SHP77 treated with DMSO at 0.1 percent for 48 hours (cell line): ENCODE measurements at regions not wholly inside any gene's neighbourhood (a gene's known extent, or its start where the extent isn't known, plus 50 kb on each side); places are given as distances from the start of the nearest gene placed in this dataset.
"Not testable (repeated sequence)": the region's sequence is repeated elsewhere in the genome, so short reads cannot be mapped to it uniquely, and the experiment has no call there.

Experiments
- DNase-seq: peaks from one replicate; lab custom pipeline; 2025; lab: John Stamatoyannopoulos, UW

- no peak for DNase-seq
Observed at GRCh38 chr21:38912789-38913119, 107.0 kb downstream of the ETS2 start.

- DNase-seq = no peak
Observed at GRCh38 chr21:38912102-38912629, 106.4 kb downstream of the ETS2 start.

GRCh38 chr21:38911484-38912101 is 105.9 kb downstream of the ETS2 start:
- no peak for DNase-seq

- DNase-seq = no peak
Observed at GRCh38 chr21:38910390-38911067, 104.8 kb downstream of the ETS2 start.

GRCh38 chr21:38909929-38910328 is 104.2 kb downstream of the ETS2 start:
- DNase-seq = no peak

GRCh38 chr21:38909109-38909508 is 103.4 kb downstream of the ETS2 start:
- DNase-seq = no peak

GRCh38 chr21:38908537-38908936 is 102.8 kb downstream of the ETS2 start:
- DNase-seq = no peak

GRCh38 chr21:38905752-38906151 is 100.0 kb downstream of the ETS2 start:
- peak; percentile 66 for DNase-seq

- peak; percentile 70 for DNase-seq
Observed at GRCh38 chr21:38905328-38905727, 99.6 kb downstream of the ETS2 start.

- no peak for DNase-seq
Observed at GRCh38 chr21:38903690-38904139, 98.0 kb downstream of the ETS2 start.

- no peak for DNase-seq
Observed at GRCh38 chr21:38902608-38903445, 97.1 kb downstream of the ETS2 start.

GRCh38 chr21:38900499-38900898 is 94.8 kb downstream of the ETS2 start:
- DNase-seq = no peak

GRCh38 chr21:38899985-38900384 is 94.3 kb downstream of the ETS2 start:
- DNase-seq = not testable (repeated sequence)

- no peak for DNase-seq
Observed at GRCh38 chr21:38899277-38899947, 93.7 kb downstream of the ETS2 start.

- DNase-seq = peak; percentile 45
Observed at GRCh38 chr21:38898422-38899096, 92.8 kb downstream of the ETS2 start.

GRCh38 chr21:38897532-38898421 is 92.0 kb downstream of the ETS2 start:
- DNase-seq = peak; percentile 90

GRCh38 chr21:38894899-38895298 is 89.2 kb downstream of the ETS2 start:
- no peak for DNase-seq

GRCh38 chr21:38888991-38889561 is 83.3 kb downstream of the ETS2 start:
- DNase-seq = no peak

GRCh38 chr21:38887749-38888148 is 82.0 kb downstream of the ETS2 start:
- no peak for DNase-seq

- DNase-seq = no peak
Observed at GRCh38 chr21:38887062-38887686, 81.4 kb downstream of the ETS2 start.
